GM19239 (cell line): ENCODE measurements at regions not wholly inside any gene's neighbourhood (a gene's known extent, or its start where the extent isn't known, plus 50 kb on each side); places are given as distances from the start of the nearest gene placed in this dataset.

Experiments
- DNase-seq: peaks from one replicate; pipeline ENCODE4 v3.0.0; 2011; ENCODE audit warnings: low spot score; ENCODE audit not compliant: insufficient read length
- FAIRE-seq: peaks from 2 replicates; lab custom pipeline; 2011; peaks lifted over from hg19 to GRCh38; lab: Jason Lieb, UNC

DNA sequence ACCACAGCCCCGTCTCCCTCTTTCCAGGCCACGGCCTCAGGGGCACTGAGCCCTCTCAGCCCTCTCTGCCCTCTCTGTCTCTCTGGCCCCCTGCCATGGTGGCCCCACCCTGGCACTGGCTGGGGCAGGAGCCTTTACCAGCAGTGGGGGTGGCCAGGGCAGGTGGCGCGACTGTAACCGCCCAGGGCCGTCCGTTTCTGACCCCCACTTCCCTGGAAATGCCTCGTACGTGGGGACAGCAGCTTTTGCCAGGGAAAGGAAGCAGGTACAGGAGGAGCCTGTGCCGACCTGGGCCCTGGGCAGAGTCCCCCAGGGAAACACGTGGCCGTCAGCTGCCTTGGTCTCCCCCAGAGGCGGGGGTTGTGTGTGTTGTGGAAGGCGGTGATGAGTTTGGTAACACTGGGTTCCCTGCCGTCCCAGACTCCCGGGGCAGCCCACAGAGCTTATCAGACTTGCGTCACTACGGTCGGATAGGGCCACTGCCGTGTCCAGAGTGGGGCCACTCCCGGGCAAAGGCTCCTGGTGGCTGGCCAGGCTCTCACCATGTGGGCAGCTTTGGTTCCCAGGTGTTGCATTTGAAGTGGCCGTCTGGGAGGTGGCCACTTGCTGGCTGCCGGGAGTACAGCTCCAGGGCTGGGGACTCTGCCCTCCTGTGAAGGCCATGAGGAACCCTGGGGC, 249.3 kb upstream of the CIBAR2 start:
- no peak for FAIRE-seq
- DNase-seq = no peak

DNA sequence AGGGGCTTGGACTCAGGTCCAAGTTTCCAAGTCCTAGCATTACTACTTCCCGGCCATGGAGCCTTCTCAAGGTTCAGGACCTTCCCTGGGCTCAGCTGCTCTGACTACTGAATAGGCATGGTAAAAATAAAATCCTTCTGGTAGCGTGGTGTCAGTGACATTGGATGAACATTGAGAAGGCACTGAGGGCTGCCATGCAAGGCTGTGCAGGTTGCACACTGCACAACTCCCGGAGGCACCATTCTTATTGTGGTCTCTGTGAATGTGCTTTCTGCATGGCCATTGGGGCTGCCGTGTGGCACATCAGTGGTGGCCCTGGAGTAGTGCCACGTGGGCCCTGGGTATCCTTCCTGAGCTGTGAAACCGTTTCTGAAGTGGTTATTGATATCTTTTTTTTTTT, 250.2 kb upstream of the CIBAR2 start:
- DNase-seq = no peak
- FAIRE-seq = no peak

DNA sequence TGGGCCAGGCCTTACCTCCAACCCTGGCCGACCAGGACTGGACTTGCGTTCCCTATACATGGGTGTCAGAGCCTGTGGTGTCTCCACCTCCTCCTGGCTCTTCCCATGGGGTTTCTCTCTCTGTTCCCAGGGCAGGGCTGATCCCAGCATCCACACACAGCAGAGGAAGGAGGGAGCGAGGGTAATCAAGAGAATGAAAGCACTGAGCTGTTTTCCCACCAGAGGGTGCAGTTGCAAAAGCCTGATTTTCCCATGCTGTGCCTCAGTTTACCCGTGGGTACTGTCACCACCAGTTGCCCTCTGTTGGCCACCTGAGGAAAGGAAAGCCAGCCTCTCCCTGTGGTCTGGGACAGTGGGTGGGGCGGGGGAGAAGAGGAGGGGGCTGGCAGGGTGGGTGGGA, 249.7 kb upstream of the GSE1 start:
- FAIRE-seq = no peak
- DNase-seq = no peak

DNA sequence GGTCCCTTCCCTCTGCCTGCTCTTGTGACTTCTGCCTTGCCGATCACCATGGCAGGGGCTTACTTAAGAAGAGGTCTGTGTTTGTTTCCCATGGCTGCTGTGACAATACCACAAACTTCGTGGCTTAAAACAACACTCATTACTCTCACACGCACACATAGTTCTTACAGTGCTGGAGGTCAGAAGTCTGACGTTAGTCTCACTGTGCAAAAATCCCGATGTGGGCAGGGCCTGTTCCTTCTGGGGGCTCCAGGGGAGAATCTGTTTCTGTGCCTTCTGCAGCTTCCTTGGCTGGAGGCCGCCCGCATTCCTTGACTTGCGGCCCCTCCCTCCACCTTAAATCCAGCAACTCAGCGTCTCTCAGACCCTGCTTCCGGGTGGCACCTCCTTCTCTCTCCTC, 249.2 kb upstream of the GSE1 start:
- DNase-seq (no peak), FAIRE-seq (no peak)

DNA sequence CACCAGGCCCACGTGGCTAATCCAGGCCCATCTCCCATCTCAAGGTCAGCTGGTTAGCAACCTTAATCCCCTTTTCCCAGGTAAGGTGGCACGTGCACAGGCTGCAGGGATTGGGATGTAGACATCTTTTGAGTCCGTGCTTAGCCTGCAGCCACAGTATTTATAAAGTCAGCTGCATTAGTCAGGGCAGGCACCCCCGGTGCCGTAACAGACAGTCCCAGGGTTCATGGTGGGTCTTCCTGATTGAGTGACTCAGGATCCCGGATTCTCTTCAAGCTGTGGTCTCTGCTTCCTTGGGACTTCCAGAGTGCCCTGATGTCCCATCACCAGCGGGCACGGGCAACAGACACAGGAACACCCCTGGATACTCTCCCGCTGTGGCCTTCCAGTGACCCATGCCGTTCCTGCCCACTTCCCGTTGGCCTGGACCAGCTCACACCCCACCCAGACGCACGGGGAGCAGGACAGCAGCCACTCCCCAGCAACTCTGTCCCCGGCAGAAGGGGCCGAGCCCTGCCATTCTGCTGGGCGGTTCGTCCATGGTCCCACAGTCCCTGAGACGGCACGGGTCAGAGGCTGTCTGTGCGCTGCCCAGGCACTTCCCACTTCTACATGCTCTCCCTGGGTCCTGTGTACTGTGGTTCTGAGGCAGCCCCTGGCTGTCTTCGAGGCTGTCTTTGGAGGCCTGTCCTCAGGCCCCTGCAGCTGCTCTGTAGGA, 248.6 kb upstream of the GSE1 start:
- no peak for FAIRE-seq
- DNase-seq = no peak

DNA sequence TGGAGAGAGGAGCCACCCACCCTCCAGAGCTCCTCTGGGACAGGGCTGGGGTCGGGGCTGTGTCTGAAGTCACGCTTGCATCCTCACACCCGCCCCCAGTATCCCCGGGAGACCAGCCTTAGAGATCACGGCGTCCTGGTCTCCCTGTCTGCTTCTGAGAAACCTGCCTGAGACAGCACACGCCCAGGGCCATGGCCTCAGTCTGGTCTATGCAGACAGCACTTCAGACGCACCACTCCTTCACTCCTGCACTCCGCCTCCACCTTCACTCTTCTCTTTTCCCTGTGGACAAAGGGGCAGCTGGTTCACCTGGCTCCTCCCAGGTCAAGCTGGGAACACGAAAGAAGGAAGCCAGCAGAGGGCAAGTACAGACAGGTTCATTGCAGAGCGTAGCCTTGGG, 248.0 kb upstream of the GSE1 start:
- no peak for DNase-seq
- no peak for FAIRE-seq

DNA sequence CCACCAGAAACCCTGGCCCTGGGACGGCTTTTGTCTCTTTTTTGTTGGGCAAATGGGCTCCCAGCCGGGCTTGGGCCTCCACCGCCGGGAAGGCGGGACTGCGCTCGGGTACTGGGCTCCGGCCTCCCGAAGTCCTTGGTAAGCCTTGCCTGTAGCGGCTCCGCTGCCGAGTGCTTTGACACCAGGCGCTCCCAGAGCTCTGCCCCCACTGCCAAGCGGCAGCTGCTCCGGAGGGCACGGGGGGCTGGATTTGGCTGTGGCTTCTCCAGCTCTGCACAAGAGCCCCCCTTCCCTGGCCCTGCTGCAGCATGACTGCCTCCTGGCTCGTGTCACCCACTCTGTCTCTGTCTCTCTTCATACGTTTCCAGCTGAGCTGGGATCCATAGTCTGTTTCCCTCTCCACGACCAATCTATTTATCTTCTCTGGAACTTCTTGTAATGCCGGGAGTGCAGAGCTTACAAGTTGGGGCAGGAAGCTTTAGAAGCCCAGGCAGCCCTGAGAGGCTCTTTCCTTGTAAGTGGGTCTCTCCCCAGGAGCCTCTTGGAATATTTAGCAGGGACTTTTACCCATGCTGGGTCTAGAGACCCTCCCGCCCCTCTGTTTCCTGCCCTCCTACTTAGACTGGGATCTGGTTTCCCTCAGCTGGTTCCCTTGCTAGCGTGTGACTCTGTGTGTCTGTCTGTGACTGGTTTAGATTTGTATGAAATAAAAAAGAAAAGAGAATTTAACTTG, 246.9 kb upstream of the GSE1 start:
- DNase-seq = no peak
- FAIRE-seq = no peak

DNA sequence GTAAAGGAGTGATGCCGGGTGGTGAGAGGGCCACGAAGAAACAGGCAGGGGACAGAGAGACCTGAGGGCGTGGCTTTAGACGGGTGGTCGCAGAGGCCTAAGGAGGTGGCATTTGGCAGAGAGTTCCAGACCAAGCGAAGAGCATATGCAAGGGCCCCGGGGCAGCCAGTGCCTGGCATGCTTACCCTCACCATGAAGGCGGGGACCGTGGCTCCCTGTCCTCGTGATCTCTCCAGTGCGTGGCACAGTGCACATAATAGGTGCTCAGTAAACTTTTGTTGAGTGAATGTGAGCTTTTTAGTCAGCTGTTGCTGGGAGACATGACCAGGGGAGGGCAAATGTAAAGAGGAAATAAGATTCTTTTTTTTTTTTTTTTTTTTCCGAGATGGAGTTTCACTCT, 245.6 kb upstream of the GSE1 start:
- no peak for FAIRE-seq
- no peak for DNase-seq

DNA sequence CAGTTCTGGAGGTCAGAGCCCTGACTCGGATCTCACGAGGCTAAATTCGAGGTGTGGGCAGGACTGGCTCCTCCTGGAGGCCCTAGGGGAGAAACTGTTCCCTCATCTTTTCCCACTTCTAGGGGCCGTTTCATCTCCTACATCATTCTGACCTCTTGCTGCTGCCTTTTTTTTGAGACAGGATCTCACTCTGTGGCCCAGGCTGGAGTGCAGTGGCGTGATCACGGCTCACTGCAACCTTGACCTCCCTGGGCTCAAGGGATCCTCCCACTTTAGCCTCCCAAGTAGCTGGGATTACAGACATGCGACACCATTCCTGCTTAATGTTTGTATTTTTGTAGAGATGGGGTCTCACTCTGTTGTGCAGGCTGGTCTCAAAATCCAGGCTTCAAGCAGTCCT, 244.1 kb upstream of the GSE1 start:
- DNase-seq = no peak
- no peak for FAIRE-seq

DNA sequence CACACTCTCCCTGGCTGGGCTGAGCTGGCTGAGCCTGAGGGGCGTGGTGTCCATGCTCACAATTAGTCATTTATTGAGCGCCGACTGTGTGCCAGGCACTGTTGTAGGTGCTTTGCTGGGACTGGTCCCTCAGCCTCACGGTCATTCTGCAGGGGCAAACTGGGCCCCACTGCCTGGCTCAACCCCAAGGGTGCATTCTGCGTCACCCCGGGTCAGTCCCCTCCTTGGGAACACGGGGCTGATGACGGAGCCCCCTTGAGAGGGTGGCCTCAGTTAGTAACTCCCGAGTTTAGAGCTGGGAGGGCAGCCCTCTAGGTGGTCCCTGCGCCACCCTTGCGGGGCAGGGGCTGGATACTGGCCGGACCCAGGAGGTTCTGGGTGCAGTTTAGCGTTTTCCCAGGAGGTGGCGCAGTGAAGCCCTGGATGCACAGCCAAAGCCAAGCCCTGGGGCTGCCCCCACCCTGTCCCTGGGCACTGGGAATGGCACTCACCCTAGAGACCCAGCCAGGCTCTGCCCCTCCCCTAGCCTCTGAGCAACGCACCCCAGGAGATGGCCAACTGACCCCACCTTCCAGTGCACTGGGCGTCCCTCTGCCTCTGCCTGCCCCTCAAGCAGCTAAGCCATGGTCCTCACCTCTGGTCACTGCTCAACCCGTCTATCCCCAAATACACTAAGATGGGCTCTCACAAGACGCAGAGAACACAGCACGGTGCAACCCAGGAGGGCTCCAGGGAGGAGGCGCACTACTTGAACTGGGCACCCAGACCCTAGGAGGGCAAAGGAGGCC, 243.2 kb upstream of the GSE1 start:
- FAIRE-seq = no peak
- peak; percentile 75 for DNase-seq

DNA sequence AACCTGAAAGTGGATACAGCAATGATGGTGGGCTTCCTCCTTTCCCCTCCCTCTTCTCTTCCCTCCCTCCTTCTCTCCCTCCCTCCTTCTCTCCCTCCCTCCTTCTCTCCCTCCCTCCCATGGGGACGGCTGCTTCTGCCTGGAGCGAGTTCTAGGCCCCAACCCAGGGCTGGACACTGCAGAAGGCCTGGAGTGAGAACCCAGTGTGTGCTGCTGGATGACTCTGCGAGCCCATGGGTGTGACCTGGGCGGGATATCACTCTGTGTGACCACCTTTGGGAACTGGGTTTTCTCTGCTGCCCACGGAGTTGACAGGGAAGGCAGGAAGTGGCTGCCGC, 242.6 kb upstream of the GSE1 start:
- DNase-seq (no peak), FAIRE-seq (no peak)

DNA sequence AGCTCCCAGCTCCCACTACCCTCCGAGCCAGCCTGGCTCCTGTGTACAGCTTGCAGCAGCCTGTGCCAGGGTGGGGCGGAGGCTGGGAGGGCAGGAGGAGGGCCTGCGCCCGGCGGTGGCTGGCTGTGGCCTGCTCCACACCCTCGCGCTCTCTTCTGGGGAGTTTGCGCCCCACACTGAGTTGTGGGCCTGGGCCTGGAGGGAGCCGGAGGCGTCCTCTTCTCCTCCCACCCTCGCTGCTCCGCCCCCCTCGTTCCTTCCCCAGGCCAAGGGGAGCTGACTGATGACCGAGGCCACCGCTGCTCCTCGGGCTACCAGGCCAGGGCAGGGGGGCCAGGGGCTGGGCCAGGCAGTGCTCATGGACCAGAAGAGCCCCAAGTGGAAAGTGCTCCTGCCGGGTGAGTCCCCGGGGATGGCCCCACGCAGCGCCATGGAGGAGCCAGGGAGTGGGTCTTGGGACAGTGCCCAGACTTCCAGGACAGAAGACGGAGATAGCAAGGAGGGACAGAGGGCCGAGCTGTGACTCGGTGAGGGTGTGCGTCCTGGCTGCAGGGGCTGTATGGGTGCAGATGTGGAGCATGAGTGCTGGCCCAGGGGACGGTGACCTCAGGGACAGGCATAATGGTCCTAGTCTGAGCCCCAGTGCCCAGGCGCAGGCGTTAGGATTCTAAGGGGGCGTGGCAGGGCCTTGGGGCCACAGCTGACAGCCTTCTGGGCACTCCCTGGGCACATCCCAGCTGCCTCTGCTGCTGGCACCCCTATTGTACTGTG, 242.1 kb upstream of the GSE1 start:
- FAIRE-seq (no peak), DNase-seq (no peak)

DNA sequence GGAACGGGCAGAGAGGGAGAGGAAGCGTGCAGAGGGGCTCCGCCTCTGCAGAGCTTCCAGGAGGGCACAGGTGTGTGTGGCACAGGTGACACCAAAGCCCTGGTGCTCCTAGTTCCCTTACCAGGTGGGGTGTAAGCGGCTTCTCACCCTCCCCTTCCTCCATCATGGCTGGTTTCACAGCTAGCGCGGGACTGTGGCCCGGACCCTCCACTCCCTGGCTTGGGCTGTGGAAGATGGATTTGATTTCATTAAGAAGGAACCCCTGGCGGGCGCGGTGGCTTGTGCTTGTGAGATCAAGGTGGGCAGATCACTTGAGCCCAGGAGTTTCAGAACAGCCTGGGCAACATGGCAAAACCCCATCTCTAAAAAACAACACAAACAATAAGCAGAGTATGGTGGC, 241.2 kb upstream of the GSE1 start:
- DNase-seq (no peak), FAIRE-seq (no peak)

DNA sequence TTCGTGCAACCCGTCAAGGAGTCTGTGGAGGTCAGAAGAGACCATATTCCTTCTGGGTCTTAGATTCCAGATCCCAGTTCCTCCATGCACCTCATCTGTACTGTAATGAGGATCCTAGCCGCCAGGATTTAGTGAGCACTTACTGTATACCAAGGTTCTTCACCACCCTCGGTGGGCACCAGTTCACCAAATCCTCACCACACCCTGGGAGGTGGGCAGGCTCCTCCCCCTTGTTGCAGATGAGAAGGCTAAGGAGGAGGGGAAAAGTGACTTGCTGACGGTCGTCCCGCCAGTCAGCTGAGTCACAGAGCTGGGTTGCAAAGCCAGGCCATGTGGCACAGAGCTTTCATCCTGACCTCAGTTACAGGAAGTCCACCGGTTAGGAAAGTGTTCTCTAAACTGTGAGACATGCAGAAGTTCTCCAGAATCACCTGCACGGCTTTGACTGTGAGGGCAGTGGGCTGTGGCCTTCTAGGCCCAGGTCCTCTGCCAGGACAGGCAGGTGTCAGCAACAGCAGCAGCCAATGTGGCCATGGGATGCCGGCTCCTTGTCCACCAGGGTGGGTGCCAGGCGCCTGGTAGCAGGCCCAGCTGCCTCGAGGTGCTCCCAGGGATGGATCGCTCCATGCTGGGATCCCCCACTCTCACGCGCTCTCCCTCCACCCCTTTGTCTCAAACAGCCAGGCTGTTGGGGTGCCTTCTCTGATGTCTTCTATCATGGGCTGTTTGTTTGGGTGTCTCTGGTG, 240.3 kb upstream of the GSE1 start:
- no peak for FAIRE-seq

DNA sequence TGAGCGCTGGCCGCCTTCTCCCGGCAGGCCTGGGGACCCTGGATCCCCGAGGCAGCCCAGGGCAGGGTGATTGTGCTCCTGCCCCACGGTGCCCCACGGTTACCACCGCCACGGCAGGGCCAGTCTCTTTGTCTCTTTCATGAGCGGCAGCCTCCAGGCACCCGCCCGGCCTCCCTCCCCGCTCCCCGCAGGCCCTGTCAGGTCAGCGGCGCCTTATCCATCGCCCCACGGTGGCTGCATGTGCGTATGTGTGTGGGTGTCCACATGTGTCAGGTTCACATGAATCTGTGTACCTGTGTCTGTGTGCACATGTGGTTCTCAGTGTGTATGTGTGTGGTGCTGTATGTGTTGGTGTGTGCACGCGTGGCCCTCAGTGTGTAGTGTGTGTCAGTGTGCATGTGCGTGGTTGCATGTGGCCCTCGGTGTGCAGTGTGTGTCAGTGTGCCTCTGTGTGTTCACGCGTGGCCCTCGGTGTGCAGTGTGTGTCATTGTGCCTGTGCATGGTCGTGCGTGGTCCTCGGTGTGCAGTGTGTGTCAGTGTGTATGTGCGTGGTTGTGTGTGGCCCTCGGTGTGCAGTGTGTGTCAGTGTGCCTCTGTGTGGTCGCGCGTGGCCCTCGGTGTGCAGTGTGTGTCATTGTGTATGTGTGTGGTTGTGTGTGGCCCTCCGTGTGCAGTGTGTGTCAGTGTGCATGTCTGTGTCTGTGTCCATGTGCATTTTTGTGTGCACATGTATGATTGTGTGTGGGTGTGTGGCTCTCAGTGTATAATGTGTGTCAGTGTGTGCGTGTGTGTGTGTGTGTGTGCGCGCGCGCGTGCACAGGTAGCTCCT, 239.2 kb upstream of the GSE1 start:
- no peak for DNase-seq
- FAIRE-seq = no peak

More for the DNA sequence above, 240.3 kb upstream of the GSE1 start:
- no peak for DNase-seq

DNA sequence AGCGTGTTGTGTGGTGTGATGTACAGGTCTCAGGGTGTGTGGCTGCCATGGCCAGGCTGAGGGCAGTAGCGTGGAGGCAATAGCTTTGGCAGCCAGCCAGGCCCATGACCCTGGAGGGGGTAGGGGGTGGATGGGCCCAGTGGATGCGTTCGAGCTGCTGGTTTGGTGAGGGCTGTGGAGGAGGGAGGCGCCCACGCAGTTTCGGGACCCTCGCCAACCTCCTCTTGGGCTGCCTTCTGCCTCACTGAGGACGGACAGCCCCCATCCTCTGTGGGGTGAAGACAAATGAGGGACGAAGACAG, 238.6 kb upstream of the GSE1 start:
- no peak for DNase-seq
- no peak for FAIRE-seq

DNA sequence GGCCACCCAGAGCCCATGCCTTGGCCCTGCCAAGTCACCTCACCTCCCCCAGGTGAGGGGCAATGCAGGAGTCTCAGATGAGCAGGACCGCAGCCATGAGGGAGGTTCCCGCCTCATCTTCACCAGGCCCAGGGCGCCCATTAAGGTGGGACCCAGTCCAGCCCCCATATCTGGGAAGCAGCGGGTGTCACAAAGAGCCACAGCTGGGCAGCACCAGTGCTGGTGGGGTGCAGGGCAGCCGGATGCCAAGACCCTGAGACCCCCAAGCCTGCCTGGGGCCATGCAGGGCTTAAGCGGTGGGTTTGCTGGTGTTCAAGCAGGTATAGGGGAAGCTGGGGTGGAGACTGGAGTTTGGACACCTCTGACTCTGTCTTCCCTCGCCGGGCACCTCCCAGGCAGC, 237.8 kb upstream of the GSE1 start:
- no peak for DNase-seq
- no peak for FAIRE-seq

DNA sequence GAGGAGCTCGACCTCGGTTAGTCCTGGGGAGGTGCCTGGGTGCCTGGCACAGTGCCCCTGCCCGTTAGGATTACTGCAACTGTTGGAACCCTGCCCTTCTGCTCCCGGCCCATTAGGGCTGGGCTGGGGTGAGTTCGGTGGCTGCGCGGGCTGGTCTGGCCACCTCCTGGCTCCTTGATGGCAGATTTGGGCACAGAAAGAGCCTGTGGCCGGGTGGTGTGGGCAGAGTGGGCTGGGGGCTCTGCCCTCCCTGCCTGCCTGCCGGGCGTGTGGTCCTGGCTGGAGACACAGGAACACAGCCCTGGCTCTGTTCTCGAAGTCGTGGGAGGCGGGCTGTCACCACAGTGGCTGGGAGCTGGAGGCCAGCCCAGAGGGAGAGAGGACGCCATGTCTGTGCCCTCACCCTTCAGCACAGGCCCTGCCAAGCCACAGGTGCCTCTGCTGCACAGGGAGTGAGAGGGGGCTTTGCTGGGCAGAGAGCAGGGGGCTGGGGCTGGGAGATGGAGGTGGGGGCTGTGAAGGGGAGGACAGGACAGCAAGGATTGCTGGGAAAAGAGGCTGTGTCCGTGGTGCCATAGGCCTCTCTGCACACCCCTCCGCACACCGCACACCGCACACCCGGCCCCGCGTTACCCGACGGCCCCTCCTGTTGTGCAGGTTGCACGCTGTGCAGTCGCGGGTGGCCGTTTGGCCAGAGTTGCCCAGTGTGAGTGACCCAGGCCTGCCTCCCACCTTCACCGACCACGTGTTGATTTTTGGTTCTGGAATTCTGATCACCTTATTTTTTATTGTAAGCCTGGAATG, 236.6 kb upstream of the GSE1 start:
- FAIRE-seq = no peak

More for the DNA sequence above, 236.6 kb upstream of the GSE1 start:
- no peak for DNase-seq
